ENCODE measurements at regions not wholly inside any gene's neighbourhood (a gene's known extent, or its start where the extent isn't known, plus 50 kb on each side); places are given as distances from the start of the nearest gene placed in this dataset.

DNA sequence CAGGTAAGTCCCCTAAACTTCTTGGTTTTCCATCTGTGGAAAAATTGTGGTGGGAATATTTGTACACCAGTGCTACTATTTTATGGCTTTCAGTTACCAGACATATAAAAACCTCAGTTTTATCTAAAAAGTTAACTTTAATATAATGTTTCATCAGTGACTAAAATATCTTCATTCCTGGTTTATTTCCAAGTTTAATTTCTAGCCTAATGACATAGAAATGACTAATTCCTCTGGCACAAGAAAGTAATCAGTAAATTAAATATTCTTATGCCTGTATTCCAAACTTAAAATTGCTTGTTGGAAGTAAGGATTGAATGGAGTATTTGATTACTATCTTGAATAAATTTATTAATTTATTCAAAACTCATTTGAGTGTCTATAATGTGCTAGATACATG is 757.0 kb downstream of the CDH11 start:
- TF ChIP-seq, protein P1, sequence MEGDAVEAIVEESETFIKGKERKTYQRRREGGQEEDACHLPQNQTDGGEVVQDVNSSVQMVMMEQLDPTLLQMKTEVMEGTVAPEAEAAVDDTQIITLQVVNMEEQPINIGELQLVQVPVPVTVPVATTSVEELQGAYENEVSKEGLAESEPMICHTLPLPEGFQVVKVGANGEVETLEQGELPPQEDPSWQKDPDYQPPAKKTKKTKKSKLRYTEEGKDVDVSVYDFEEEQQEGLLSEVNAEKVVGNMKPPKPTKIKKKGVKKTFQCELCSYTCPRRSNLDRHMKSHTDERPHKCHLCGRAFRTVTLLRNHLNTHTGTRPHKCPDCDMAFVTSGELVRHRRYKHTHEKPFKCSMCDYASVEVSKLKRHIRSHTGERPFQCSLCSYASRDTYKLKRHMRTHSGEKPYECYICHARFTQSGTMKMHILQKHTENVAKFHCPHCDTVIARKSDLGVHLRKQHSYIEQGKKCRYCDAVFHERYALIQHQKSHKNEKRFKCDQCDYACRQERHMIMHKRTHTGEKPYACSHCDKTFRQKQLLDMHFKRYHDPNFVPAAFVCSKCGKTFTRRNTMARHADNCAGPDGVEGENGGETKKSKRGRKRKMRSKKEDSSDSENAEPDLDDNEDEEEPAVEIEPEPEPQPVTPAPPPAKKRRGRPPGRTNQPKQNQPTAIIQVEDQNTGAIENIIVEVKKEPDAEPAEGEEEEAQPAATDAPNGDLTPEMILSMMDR (IDR thresholded peaks at IDR 0.05): no peak
- TF ChIP-seq POLR2AphosphoS5 (IDR thresholded peaks at IDR 0.05): no peak

Measured in prostate gland (tissue), 2 donors.